Aorta (tissue), 5 donors: ENCODE measurements at regions not wholly inside any gene's neighbourhood (a gene's known extent, or its start where the extent isn't known, plus 50 kb on each side); places are given as distances from the start of the nearest gene placed in this dataset.
"Not testable (repeated sequence)": the region's sequence is repeated elsewhere in the genome, so short reads cannot be mapped to it uniquely, and the experiment has no call there.

Experiments
- ATAC-seq: fragments of 200-7000 bp; cut with Tn5 transposase; one replicate; pipeline ENCODE4 v1.9.1; 2022; ENCODE audit warnings: moderate library complexity; ENCODE audit not compliant: low FRiP score
- DNase-seq, 2 donors: peaks; one replicate each; pipeline ENCODE4 v3.0.0-alpha.2; 2020
- H3K27ac ChIP-seq, 2 donors: one replicate each; pipeline ENCODE4 v1.5.1; 2013; ENCODE audit warnings: low read length in 2 of 2, mild to moderate bottlenecking in 2 of 2, moderate library complexity in 2 of 2, control low read depth in 1 of 2, inconsistent platforms in 1 of 2, low read depth in 1 of 2
- H3K27me3 ChIP-seq, 2 donors: one replicate each; pipeline ENCODE4 v1.6.1; 2013; ENCODE audit warnings: control low read depth in 1 of 2, low read length in 1 of 2, mild to moderate bottlenecking in 1 of 2, moderate library complexity in 1 of 2; ENCODE audit not compliant: insufficient read depth in 2 of 2, control insufficient read depth in 1 of 2
- H3K36me3 ChIP-seq, 2 donors: one replicate each; pipeline ENCODE4 v1.6.1; 2013; ENCODE audit warnings: control low read depth in 1 of 2, low read length in 1 of 2, mild to moderate bottlenecking in 1 of 2; ENCODE audit not compliant: insufficient read depth in 2 of 2, control insufficient read depth in 1 of 2
- H3K4me1 ChIP-seq, 2 donors: one replicate each; pipeline ENCODE4 v1.6.1; 2013; ENCODE audit warnings: low read length in 2 of 2, control low read depth in 1 of 2, mild to moderate bottlenecking in 1 of 2, moderate library complexity in 1 of 2; ENCODE audit not compliant: insufficient read depth in 2 of 2, control insufficient read depth in 1 of 2
- H3K4me3 ChIP-seq, 2 donors: one replicate each; pipeline ENCODE4 v1.5.1; 2013; ENCODE audit warnings: low read length in 2 of 2, control low read depth in 1 of 2, mild to moderate bottlenecking in 1 of 2
- H3K9me3 ChIP-seq: one replicate; pipeline ENCODE4 v1.6.1; 2013; ENCODE audit warnings: mild to moderate bottlenecking, low read length; ENCODE audit not compliant: control insufficient read depth
- WGBS, 2 donors: extraction: QIAGEN DNeasy Blood & Tissue Kit; methylation state at CpG; one replicate each; pipeline ENCODE4 v1.1.7; 2013; 5-methylcytosine and 5-hydroxymethylcytosine counted together
- intact Hi-C, 2 donors: fragments of 100-400 bp; cut with DNase I; formaldehyde crosslinking; loops; one replicate each; pipeline versions ENCODE4 v1.14.2 to v1.15.0; 2022
- donor health status: healthy with polysubstance abuse.
- donor health status: Bipolar disorder and iron deficiency.
- donor health status: DM: no; HTN: no; CAD: no.
- donor health status: DM: no; HTN: no; CAD: no.
- donor health status: DM: yes; HTN: yes; CAD: no.

- WGBS, 2 donors, result 60 to 69% methylated on average over 5 of the region's 5 CpGs
- no peaks in the 10 kb centered on the region for H3K9me3 ChIP-seq
- H3K4me1 ChIP-seq, result no peaks in the 10 kb centered on the region
- DNase-seq, result no peak
- no peaks in the 10 kb centered on the region for H3K27me3 ChIP-seq
- no peaks in the 10 kb centered on the region for H3K36me3 ChIP-seq
- no peak overlapping the region for H3K4me3 ChIP-seq
- H3K27ac ChIP-seq, result no peak overlapping the region
- intact Hi-C loops, result no loop called here
- no peak for ATAC-seq
Observed at GRCh38 chr2:94762600-94762999, 108.6 kb upstream of the TEKT4 start.

DNA sequence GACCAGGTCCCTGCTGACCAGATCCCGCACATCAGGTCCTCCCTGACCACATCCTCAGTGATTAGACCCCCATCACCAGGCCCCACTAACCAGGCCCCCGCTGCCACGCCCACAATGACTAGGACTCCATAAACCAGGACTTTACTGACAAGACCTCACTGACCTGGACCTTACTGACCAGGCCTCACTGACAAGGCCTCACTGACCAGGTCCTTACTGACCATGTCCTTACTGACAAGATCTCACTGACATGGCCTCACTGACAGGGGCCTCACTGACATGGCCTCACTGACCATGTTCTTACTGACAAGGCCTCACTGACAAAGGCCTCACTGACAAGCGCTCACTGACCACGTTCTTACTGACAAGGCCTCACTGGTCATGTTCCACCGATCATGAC is 107.9 kb upstream of the TEKT4 start:
- Histone ChIP-seq H3K36me3 (no peaks in the 10 kb centered on the region), H3K4me1 (no peaks in the 10 kb centered on the region), H3K27ac (no peak overlapping the region), H3K4me3 (no peak overlapping the region), H3K9me3 (no peaks in the 10 kb centered on the region), H3K27me3 (no peaks in the 10 kb centered on the region)
- no peak for DNase-seq
- intact Hi-C loops, result no loop called here
- ATAC-seq, result no peak
- WGBS, 2 donors, result 84 to 86% methylated on average over 6 of the region's 6 CpGs

GRCh38 chr2:94764331-94764730 is 106.9 kb upstream of the TEKT4 start:
- H3K4me1 ChIP-seq, ATAC-seq, H3K27ac ChIP-seq, H3K4me3 ChIP-seq, H3K27me3 ChIP-seq, intact Hi-C loops, H3K36me3 ChIP-seq, DNase-seq, H3K9me3 ChIP-seq: not testable (repeated sequence)
- 84 to 85% methylated on average over 3 of the region's 3 CpGs for WGBS, 2 donors

GRCh38 chr2:94767336-94767735 is 103.9 kb upstream of the TEKT4 start:
- H3K36me3 ChIP-seq, result no peaks in the 10 kb centered on the region
- H3K4me1 ChIP-seq, result no peaks in the 10 kb centered on the region
- H3K27me3 ChIP-seq, result no peaks in the 10 kb centered on the region
- H3K9me3 ChIP-seq, result no peaks in the 10 kb centered on the region
- no peak overlapping the region for H3K27ac ChIP-seq
- no peak for DNase-seq
- intact Hi-C loops, result no loop called here
- 87 to 92% methylated on average over 3 of the region's 3 CpGs for WGBS, 2 donors
- ATAC-seq, result no peak
- H3K4me3 ChIP-seq, result no peak overlapping the region

- DNase-seq, result no peak
- Histone ChIP-seq H3K9me3 (no peaks in the 10 kb centered on the region), H3K4me1 (no peaks in the 10 kb centered on the region), H3K4me3 (no peak overlapping the region), H3K27me3 (no peaks in the 10 kb centered on the region), H3K27ac (no peak overlapping the region), H3K36me3 (no peaks in the 10 kb centered on the region)
- 57 to 58% methylated on average over 3 of the region's 3 CpGs for WGBS, 2 donors
- intact Hi-C loops, result no loop called here
- ATAC-seq, result no peak
Observed at GRCh38 chr2:94769733-94770132, 101.5 kb upstream of the TEKT4 start.

GRCh38 chr2:94774851-94775250 is 96.4 kb upstream of the TEKT4 start:
- no peak overlapping the region for H3K4me3 ChIP-seq
- H3K27ac ChIP-seq, result no peak overlapping the region
- no peaks in the 10 kb centered on the region for H3K4me1 ChIP-seq
- no peaks in the 10 kb centered on the region for H3K36me3 ChIP-seq
- no peak for DNase-seq
- H3K9me3 ChIP-seq, result no peaks in the 10 kb centered on the region
- intact Hi-C loops, result no loop called here
- no peak for ATAC-seq
- H3K27me3 ChIP-seq, result no peaks in the 10 kb centered on the region

- DNase-seq (no peak), ATAC-seq (no peak)
- no peaks in the 10 kb centered on the region for H3K4me1 ChIP-seq
- H3K4me3 ChIP-seq, result no peak overlapping the region
- WGBS, 2 donors, result 73 to 75% methylated on average over 2 of the region's 2 CpGs
- H3K27ac ChIP-seq, result no peak overlapping the region
- H3K9me3 ChIP-seq, result no peaks in the 10 kb centered on the region
- intact Hi-C loops, result no loop called here
- no peaks in the 10 kb centered on the region for H3K27me3 ChIP-seq
- no peaks in the 10 kb centered on the region for H3K36me3 ChIP-seq
Observed at GRCh38 chr2:94776036-94776435, 95.2 kb upstream of the TEKT4 start.

- DNase-seq, intact Hi-C loops, H3K27me3 ChIP-seq, H3K4me3 ChIP-seq, H3K9me3 ChIP-seq, H3K4me1 ChIP-seq, H3K27ac ChIP-seq, H3K36me3 ChIP-seq, ATAC-seq: not testable (repeated sequence)
- WGBS, 2 donors, result 63 to 67% methylated on average over 3 of the region's 3 CpGs
Observed at GRCh38 chr2:94785105-94785504, 86.1 kb upstream of the TEKT4 start.

- H3K27me3 ChIP-seq, DNase-seq, H3K27ac ChIP-seq, H3K4me1 ChIP-seq, H3K9me3 ChIP-seq, intact Hi-C loops, H3K4me3 ChIP-seq, ATAC-seq, H3K36me3 ChIP-seq: not testable (repeated sequence)
- WGBS, 2 donors, result 72 to 74% methylated on average over 5 of the region's 5 CpGs
Observed at GRCh38 chr2:94786424-94786823, 84.8 kb upstream of the TEKT4 start.
